ENCODE measurements at regions not wholly inside any gene's neighbourhood (a gene's known extent, or its start where the extent isn't known, plus 50 kb on each side); places are given as distances from the start of the nearest gene placed in this dataset.
"Not testable (repeated sequence)": the region's sequence is repeated elsewhere in the genome, so short reads cannot be mapped to it uniquely, and the experiment has no call there.

- not testable (repeated sequence) for H3K27me3 Mint-ChIP-seq, H3K27ac Mint-ChIP-seq, H3K4me3 Mint-ChIP-seq, ATAC-seq, H3K9me3 Mint-ChIP-seq, H3K4me1 Mint-ChIP-seq, H3K36me3 Mint-ChIP-seq
Measured at GRCh38 chr2:78172157-78172556, 650.0 kb upstream of the LRRTM4 start.

GRCh38 chr2:78175645-78176044 lies 653.5 kb upstream of the LRRTM4 start:
- ATAC-seq = no peak
- Mint-ChIP-seq H3K9me3 (peaks cover 6% of the 10 kb centered on the region), H3K4me3 (no peak overlapping the region), H3K36me3 (no peaks in the 10 kb centered on the region), H3K27ac (no peak overlapping the region), H3K4me1 (no peaks in the 10 kb centered on the region), H3K27me3 (no peaks in the 10 kb centered on the region)

GRCh38 chr2:78201064-78201575 lies 678.9 kb upstream of the LRRTM4 start:
- Mint-ChIP-seq H3K9me3 (peaks cover 4% of the 10 kb centered on the region), H3K27ac (no peak overlapping the region), H3K27me3 (no peaks in the 10 kb centered on the region), H3K4me1 (no peaks in the 10 kb centered on the region), H3K4me3 (no peak overlapping the region), H3K36me3 (no peaks in the 10 kb centered on the region)
- no peak for ATAC-seq

- Mint-ChIP-seq H3K36me3 (no peaks in the 10 kb centered on the region), H3K9me3 (peaks cover 7% of the 10 kb centered on the region), H3K4me1 (no peaks in the 10 kb centered on the region), H3K4me3 (no peak overlapping the region), H3K27me3 (no peaks in the 10 kb centered on the region), H3K27ac (no peak overlapping the region)
- no peak for ATAC-seq
Measured at GRCh38 chr2:78202366-78202765, 680.2 kb upstream of the LRRTM4 start.

GRCh38 chr2:78202986-78203670 lies 681.0 kb upstream of the LRRTM4 start:
- Mint-ChIP-seq H3K27ac (no peak overlapping the region), H3K4me1 (no peaks in the 10 kb centered on the region), H3K36me3 (no peaks in the 10 kb centered on the region), H3K9me3 (peaks cover 7% of the 10 kb centered on the region), H3K27me3 (no peaks in the 10 kb centered on the region), H3K4me3 (no peak overlapping the region)
- no peak for ATAC-seq

- no peak overlapping the region for H3K27ac Mint-ChIP-seq
- ATAC-seq = no peak
- peaks cover 24% of the 10 kb centered on the region for H3K9me3 Mint-ChIP-seq
- H3K4me1 Mint-ChIP-seq = no peaks in the 10 kb centered on the region
- no peaks in the 10 kb centered on the region for H3K36me3 Mint-ChIP-seq
- no peaks in the 10 kb centered on the region for H3K27me3 Mint-ChIP-seq
- H3K4me3 Mint-ChIP-seq = no peak overlapping the region
Measured at GRCh38 chr2:78218066-78218465, 695.9 kb upstream of the LRRTM4 start.

GRCh38 chr2:78237704-78238103 lies 715.5 kb upstream of the LRRTM4 start:
- Mint-ChIP-seq H3K36me3 (no peaks in the 10 kb centered on the region), H3K4me1 (no peaks in the 10 kb centered on the region), H3K4me3 (no peak overlapping the region), H3K27ac (no peak overlapping the region), H3K9me3 (peaks cover 11% of the 10 kb centered on the region), H3K27me3 (no peaks in the 10 kb centered on the region)
- ATAC-seq = no peak

GRCh38 chr2:78245394-78246135 lies 723.4 kb upstream of the LRRTM4 start:
- H3K4me3 Mint-ChIP-seq = no peak overlapping the region
- no peaks in the 10 kb centered on the region for H3K4me1 Mint-ChIP-seq
- H3K36me3 Mint-ChIP-seq = no peaks in the 10 kb centered on the region
- no peaks in the 10 kb centered on the region for H3K27me3 Mint-ChIP-seq
- no peak overlapping the region for H3K27ac Mint-ChIP-seq
- no peak for ATAC-seq
- H3K9me3 Mint-ChIP-seq = peaks cover 8% of the 10 kb centered on the region

DNA sequence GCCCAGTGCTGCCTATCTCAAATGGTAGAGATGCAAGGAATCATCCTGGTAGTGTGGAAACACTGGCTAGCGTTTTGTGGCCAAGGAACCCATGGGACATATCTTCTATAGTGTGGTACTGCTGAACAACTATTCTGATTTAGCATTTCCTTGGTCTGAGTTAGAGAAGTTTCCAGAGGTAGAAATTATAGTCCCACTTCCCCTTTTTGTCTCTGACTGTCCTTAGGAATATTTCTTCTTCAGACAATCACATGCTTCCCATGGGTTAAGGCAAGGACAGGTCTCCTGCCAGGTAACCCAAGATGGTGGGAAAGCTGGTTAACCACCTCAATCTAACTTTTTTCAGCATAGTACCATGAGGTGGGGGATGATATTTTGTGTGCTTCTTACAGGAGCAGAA lies 729.5 kb upstream of the LRRTM4 start:
- H3K36me3 Mint-ChIP-seq = no peaks in the 10 kb centered on the region
- H3K4me3 Mint-ChIP-seq = no peak overlapping the region
- no peak for ATAC-seq
- peaks cover 10% of the 10 kb centered on the region for H3K9me3 Mint-ChIP-seq
- H3K27me3 Mint-ChIP-seq = no peaks in the 10 kb centered on the region
- H3K4me1 Mint-ChIP-seq = no peaks in the 10 kb centered on the region
- no peak overlapping the region for H3K27ac Mint-ChIP-seq

- Mint-ChIP-seq H3K27ac (no peak overlapping the region), H3K9me3 (peaks cover 2% of the 10 kb centered on the region), H3K27me3 (no peaks in the 10 kb centered on the region), H3K4me3 (no peak overlapping the region), H3K4me1 (no peaks in the 10 kb centered on the region), H3K36me3 (no peaks in the 10 kb centered on the region)
- ATAC-seq = no peak
Measured at GRCh38 chr2:78260861-78261260, 738.7 kb upstream of the LRRTM4 start.

DNA sequence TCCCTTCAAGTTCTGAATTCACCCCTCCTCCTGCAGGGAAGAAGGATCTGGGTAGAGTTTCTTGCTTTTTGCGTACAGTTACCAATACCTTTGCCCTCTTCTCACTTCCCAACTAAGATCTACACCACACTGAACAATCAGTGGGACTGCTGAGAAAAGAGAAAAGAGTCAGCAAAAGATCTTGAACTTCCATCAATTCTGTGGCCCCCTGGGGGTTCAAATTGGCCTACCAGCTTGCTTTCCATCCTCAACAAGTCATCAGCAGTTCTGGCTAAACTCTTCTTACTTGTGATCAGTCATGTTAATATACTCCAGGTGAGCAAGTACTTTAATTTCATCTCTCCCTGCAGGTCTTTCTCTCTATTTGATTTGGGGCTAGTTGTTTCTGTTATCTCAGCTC lies 739.3 kb upstream of the LRRTM4 start:
- Mint-ChIP-seq H3K4me3 (no peak overlapping the region), H3K36me3 (no peaks in the 10 kb centered on the region), H3K9me3 (peaks cover 2% of the 10 kb centered on the region), H3K27me3 (no peaks in the 10 kb centered on the region), H3K27ac (no peak overlapping the region), H3K4me1 (no peaks in the 10 kb centered on the region)
- no peak for ATAC-seq

DNA sequence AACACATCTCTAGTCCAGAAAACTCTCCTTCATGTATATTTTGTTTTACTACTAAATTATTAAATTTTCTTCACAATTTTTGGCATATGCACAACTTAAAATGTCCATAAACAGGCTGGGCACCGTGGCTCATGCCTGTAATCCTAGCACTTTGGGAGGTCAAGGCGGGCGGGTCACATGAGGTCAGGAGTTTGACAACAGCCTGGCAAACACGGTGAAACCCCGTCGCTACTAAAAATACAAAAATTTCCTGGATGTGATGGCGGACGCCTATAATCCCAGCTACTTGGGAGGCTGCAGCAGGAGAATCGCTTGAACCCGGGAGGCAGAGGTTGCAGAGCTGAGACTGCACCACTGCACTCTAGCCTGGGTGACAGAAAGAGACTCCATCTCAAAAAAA lies 739.9 kb upstream of the LRRTM4 start:
- ATAC-seq, H3K9me3 Mint-ChIP-seq, H3K4me3 Mint-ChIP-seq, H3K4me1 Mint-ChIP-seq, H3K27me3 Mint-ChIP-seq, H3K27ac Mint-ChIP-seq, H3K36me3 Mint-ChIP-seq: not testable (repeated sequence)

DNA sequence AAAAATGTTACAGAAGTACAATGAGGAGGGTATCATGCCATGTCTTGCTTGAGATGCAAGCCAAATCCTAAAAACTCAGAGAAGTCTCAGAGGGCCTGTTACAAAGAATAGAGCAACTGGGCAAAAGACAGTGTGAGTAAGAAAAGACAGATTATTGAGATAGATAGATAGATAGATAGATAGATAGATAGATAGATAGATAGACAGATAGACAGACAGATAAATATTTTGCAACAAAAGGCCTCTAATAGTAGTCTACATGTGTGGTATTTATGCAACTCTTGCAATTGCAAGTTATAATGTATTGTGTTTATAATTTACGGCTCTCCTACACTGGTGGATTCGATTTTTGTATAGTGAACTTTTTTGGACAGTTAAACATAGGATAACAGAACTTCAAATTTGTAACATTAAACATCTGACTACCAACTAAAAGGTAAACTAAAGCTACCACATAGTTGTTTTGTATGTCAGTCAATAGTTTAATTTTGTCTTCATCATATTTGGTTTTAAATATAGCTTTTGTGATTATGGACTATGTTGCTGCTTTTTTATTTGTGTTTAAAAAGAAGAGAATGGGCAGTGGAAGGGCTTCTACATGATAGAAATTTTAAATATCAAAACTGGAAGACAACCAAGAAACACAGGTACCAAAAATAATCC lies 740.7 kb upstream of the LRRTM4 start:
- ATAC-seq = no peak
- H3K27me3 Mint-ChIP-seq = no peaks in the 10 kb centered on the region
- H3K4me1 Mint-ChIP-seq = no peaks in the 10 kb centered on the region
- no peak overlapping the region for H3K4me3 Mint-ChIP-seq
- no peak overlapping the region for H3K27ac Mint-ChIP-seq
- peaks cover 2% of the 10 kb centered on the region for H3K9me3 Mint-ChIP-seq
- no peaks in the 10 kb centered on the region for H3K36me3 Mint-ChIP-seq

GRCh38 chr2:78263571-78263970 lies 741.4 kb upstream of the LRRTM4 start:
- no peak overlapping the region for H3K4me3 Mint-ChIP-seq
- no peaks in the 10 kb centered on the region for H3K36me3 Mint-ChIP-seq
- peaks cover 2% of the 10 kb centered on the region for H3K9me3 Mint-ChIP-seq
- ATAC-seq = no peak
- H3K27ac Mint-ChIP-seq = no peak overlapping the region
- no peaks in the 10 kb centered on the region for H3K4me1 Mint-ChIP-seq
- no peaks in the 10 kb centered on the region for H3K27me3 Mint-ChIP-seq

- Mint-ChIP-seq H3K27ac (no peak overlapping the region), H3K4me3 (no peak overlapping the region), H3K27me3 (no peaks in the 10 kb centered on the region), H3K4me1 (no peaks in the 10 kb centered on the region), H3K9me3 (peaks cover 2% of the 10 kb centered on the region), H3K36me3 (no peaks in the 10 kb centered on the region)
- no peak for ATAC-seq
Measured at GRCh38 chr2:78264130-78264529, 742.0 kb upstream of the LRRTM4 start.

- Mint-ChIP-seq H3K27me3 (no peaks in the 10 kb centered on the region), H3K27ac (no peak overlapping the region), H3K4me1 (no peaks in the 10 kb centered on the region), H3K36me3 (no peaks in the 10 kb centered on the region), H3K4me3 (no peak overlapping the region), H3K9me3 (no peaks in the 10 kb centered on the region)
- ATAC-seq = no peak
Measured at GRCh38 chr2:78281164-78281563, 744.3 kb upstream of the REG3G start.

All from stimulated activated memory B cell treated with anti-CD40 and anti-IgM and Interleukin-4, amounts not matched to agents 10 μg/mL and 1 μg/mL and 100 μg/mL, for 72 hours (primary cell).